Esophagus squamous epithelium (tissue), 4 donors: ENCODE measurements at regions not wholly inside any gene's neighbourhood (a gene's known extent, or its start where the extent isn't known, plus 50 kb on each side); places are given as distances from the start of the nearest gene placed in this dataset.

ENCODE experiments used
- CTCF ChIP-seq, 6 experiments: fragments of 450-650 bp in 4 of 6; fragments of 200-600 bp in 2 of 6; sonication (generic) in 2 of 6; IDR thresholded peaks; one replicate each; pipeline ENCODE4 v1.5.1; 2016 to 2019; ENCODE audit warnings: antibody characterized with exemption in 6 of 6, mild to moderate bottlenecking in 4 of 6, moderate library complexity in 4 of 6
- POLR2A ChIP-seq, 4 donors: fragments of 450-650 bp; IDR thresholded peaks; one replicate each; pipeline ENCODE4 v1.6.1; 2017; ENCODE audit warnings: antibody characterized with exemption in 4 of 4, mild to moderate bottlenecking in 4 of 4, moderate library complexity in 3 of 4

GRCh38 chr3:83515123-83515522 lies 1443.7 kb upstream of the CADM2 start:
- TF ChIP-seq CTCF (IDR thresholded peaks at IDR 0.05) (no peak), POLR2A (IDR thresholded peaks at IDR 0.05) (no peak)
